ENCODE measurements at regions not wholly inside any gene's neighbourhood (a gene's known extent, or its start where the extent isn't known, plus 50 kb on each side); places are given as distances from the start of the nearest gene placed in this dataset.
"Not testable (repeated sequence)": the region's sequence is repeated elsewhere in the genome, so short reads cannot be mapped to it uniquely, and the experiment has no call there.

- no peak for DNase-seq
Measured at GRCh38 chr6:85936916-85937315, 294.2 kb upstream of the SYNCRIP start.

GRCh38 chr6:85923013-85923430 lies 280.3 kb upstream of the SYNCRIP start:
- DNase-seq, result peak; percentile 64

GRCh38 chr6:85920782-85921181 lies 278.1 kb upstream of the SYNCRIP start:
- no peak for DNase-seq

GRCh38 chr6:85917522-85917921 lies 274.8 kb upstream of the SYNCRIP start:
- no peak for DNase-seq

- no peak for DNase-seq
Measured at GRCh38 chr6:85913001-85913400, 270.3 kb upstream of the SYNCRIP start.

GRCh38 chr6:85912582-85912981 lies 269.9 kb upstream of the SYNCRIP start:
- no peak for DNase-seq

- DNase-seq, result no peak
Measured at GRCh38 chr6:85911067-85911466, 268.4 kb upstream of the SYNCRIP start.

- not testable (repeated sequence) for DNase-seq
Measured at GRCh38 chr6:85908120-85908519, 265.4 kb upstream of the SYNCRIP start.

- no peak for DNase-seq
Measured at GRCh38 chr6:85892346-85892745, 249.7 kb upstream of the SYNCRIP start.

GRCh38 chr6:85887461-85887860 lies 244.8 kb upstream of the SYNCRIP start:
- DNase-seq, result no peak

GRCh38 chr6:85868685-85869084 lies 226.0 kb upstream of the SYNCRIP start:
- no peak for DNase-seq

- no peak for DNase-seq
Measured at GRCh38 chr6:85867595-85867994, 224.9 kb upstream of the SYNCRIP start.

- DNase-seq, result no peak
Measured at GRCh38 chr6:85866758-85867401, 224.2 kb upstream of the SYNCRIP start.

- DNase-seq, result no peak
Measured at GRCh38 chr6:85866370-85866730, 223.7 kb upstream of the SYNCRIP start.

GRCh38 chr6:85865420-85866369 lies 223.0 kb upstream of the SYNCRIP start:
- DNase-seq, result peak; percentile 94

GRCh38 chr6:85864453-85865401 lies 222.0 kb upstream of the SYNCRIP start:
- DNase-seq, result peak; percentile 30

- no peak for DNase-seq
Measured at GRCh38 chr6:85856235-85856634, 213.5 kb upstream of the SYNCRIP start.

GRCh38 chr6:85838351-85839119 lies 195.8 kb upstream of the SYNCRIP start:
- not testable (repeated sequence) for DNase-seq

- DNase-seq, result no peak
Measured at GRCh38 chr6:85828973-85829372, 186.3 kb upstream of the SYNCRIP start.

GRCh38 chr6:85826997-85827396 lies 184.3 kb upstream of the SYNCRIP start:
- DNase-seq, result no peak

- peak; percentile 7 for DNase-seq
Measured at GRCh38 chr6:85824329-85824728, 181.6 kb upstream of the SYNCRIP start.

- DNase-seq, result no peak
Measured at GRCh38 chr6:85810558-85810957, 167.9 kb upstream of the SYNCRIP start.

Data from dermis blood vessel endothelial cell (primary cell).